NCI-H69 (cell line): ENCODE measurements at regions not wholly inside any gene's neighbourhood (a gene's known extent, or its start where the extent isn't known, plus 50 kb on each side); places are given as distances from the start of the nearest gene placed in this dataset.
"Not testable (repeated sequence)": the region's sequence is repeated elsewhere in the genome, so short reads cannot be mapped to it uniquely, and the experiment has no call there.

ENCODE experiments used
- DNase-seq: peaks from one replicate; lab custom pipeline; 2025; lab: John Stamatoyannopoulos, UW

- no peak for DNase-seq
Observed at GRCh38 chr2:146468578-146468977, 1376.3 kb upstream of the ACVR2A start.

- no peak for DNase-seq
Observed at GRCh38 chr2:146467425-146467824, 1377.4 kb upstream of the ACVR2A start.

- no peak for DNase-seq
Observed at GRCh38 chr2:146465460-146465859, 1379.4 kb upstream of the ACVR2A start.

GRCh38 chr2:146461068-146461467, 1383.8 kb upstream of the ACVR2A start:
- no peak for DNase-seq

GRCh38 chr2:146458585-146458984, 1386.2 kb upstream of the ACVR2A start:
- no peak for DNase-seq

GRCh38 chr2:146457221-146457620, 1387.6 kb upstream of the ACVR2A start:
- no peak for DNase-seq

GRCh38 chr2:146455325-146455724, 1389.5 kb upstream of the ACVR2A start:
- no peak for DNase-seq

GRCh38 chr2:146451972-146452371, 1392.9 kb upstream of the ACVR2A start:
- no peak for DNase-seq

GRCh38 chr2:146450131-146450530, 1394.7 kb upstream of the ACVR2A start:
- no peak for DNase-seq

GRCh38 chr2:146444987-146445386, 1399.8 kb upstream of the ACVR2A start:
- no peak for DNase-seq

- DNase-seq: no peak
Observed at GRCh38 chr2:146444085-146444484, 1400.7 kb upstream of the ACVR2A start.

GRCh38 chr2:146438246-146438645, 1406.6 kb upstream of the ACVR2A start:
- no peak for DNase-seq

- DNase-seq: no peak
Observed at GRCh38 chr2:146437712-146438111, 1407.1 kb upstream of the ACVR2A start.

GRCh38 chr2:146433116-146433875, 1411.5 kb upstream of the ACVR2A start:
- DNase-seq: no peak

- DNase-seq: no peak
Observed at GRCh38 chr2:146429366-146429765, 1415.5 kb upstream of the ACVR2A start.

- DNase-seq: no peak
Observed at GRCh38 chr2:146417942-146418341, 1426.9 kb upstream of the ACVR2A start.

- peak; percentile 7 for DNase-seq
Observed at GRCh38 chr2:146415291-146415690, 1429.5 kb upstream of the ACVR2A start.

GRCh38 chr2:146414456-146414855, 1430.4 kb upstream of the ACVR2A start:
- peak; percentile 0 for DNase-seq

- DNase-seq: no peak
Observed at GRCh38 chr2:146413086-146413610, 1431.7 kb upstream of the ACVR2A start.

- DNase-seq: no peak
Observed at GRCh38 chr2:146412625-146413024, 1432.2 kb upstream of the ACVR2A start.

GRCh38 chr2:146405402-146406309, 1439.2 kb upstream of the ACVR2A start:
- peak; percentile 5 for DNase-seq

GRCh38 chr2:146403546-146404160, 1441.2 kb upstream of the ACVR2A start:
- DNase-seq: not testable (repeated sequence)
